Ovary (tissue), 3 donors: ENCODE measurements at regions not wholly inside any gene's neighbourhood (a gene's known extent, or its start where the extent isn't known, plus 50 kb on each side); places are given as distances from the start of the nearest gene placed in this dataset.

Source experiments
- EP300 ChIP-seq: sonication (generic); formaldehyde crosslinking; IDR thresholded peaks from one replicate; pipeline ENCODE4 v1.6.1; 2017; ENCODE audit warnings: antibody characterized with exemption
- POLR2A ChIP-seq: fragments of 450-650 bp; IDR thresholded peaks from one replicate; pipeline ENCODE4 v1.6.1; 2017; ENCODE audit warnings: antibody characterized with exemption, mild to moderate bottlenecking, moderate library complexity
- TF ChIP-seq, protein P1 (sequence below), 3 donors: fragments of 450-650 bp in 2 of 3; fragments of 200-600 bp in 1 of 3; IDR thresholded peaks; one replicate each; pipeline versions ENCODE4 v1.5.1 to v1.8.0; 2016 to 2022; ENCODE audit warnings: antibody characterized with exemption in 3 of 3, mild to moderate bottlenecking in 1 of 3
- donor health status: DM: no; HTN: no; CAD: no.

DNA sequence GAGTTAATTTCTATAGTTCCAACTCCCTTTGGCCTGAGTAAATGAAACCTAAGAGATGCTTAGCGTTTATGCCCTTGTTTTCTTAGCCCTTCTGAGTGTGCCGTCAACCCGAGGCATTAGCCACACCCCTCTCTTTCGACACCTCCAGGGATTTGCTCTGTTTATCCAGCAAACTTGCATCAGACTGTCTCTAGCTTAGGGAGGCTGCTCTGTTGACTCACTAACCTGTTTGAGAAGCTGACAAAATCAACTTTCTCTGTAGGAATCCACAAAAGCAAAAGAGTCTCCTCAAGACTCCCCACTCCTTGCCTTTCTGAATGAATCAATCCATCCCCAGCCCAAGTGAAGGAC, 317.6 kb downstream of the TNS1 start:
- TF ChIP-seq, protein P1, sequence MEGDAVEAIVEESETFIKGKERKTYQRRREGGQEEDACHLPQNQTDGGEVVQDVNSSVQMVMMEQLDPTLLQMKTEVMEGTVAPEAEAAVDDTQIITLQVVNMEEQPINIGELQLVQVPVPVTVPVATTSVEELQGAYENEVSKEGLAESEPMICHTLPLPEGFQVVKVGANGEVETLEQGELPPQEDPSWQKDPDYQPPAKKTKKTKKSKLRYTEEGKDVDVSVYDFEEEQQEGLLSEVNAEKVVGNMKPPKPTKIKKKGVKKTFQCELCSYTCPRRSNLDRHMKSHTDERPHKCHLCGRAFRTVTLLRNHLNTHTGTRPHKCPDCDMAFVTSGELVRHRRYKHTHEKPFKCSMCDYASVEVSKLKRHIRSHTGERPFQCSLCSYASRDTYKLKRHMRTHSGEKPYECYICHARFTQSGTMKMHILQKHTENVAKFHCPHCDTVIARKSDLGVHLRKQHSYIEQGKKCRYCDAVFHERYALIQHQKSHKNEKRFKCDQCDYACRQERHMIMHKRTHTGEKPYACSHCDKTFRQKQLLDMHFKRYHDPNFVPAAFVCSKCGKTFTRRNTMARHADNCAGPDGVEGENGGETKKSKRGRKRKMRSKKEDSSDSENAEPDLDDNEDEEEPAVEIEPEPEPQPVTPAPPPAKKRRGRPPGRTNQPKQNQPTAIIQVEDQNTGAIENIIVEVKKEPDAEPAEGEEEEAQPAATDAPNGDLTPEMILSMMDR (IDR thresholded peaks at IDR 0.05), result no peak
- TF ChIP-seq POLR2A (no peak), EP300 (no peak)
